Loucy (cell line): ENCODE measurements at regions not wholly inside any gene's neighbourhood (a gene's known extent, or its start where the extent isn't known, plus 50 kb on each side); places are given as distances from the start of the nearest gene placed in this dataset.

Source experiments
- H2AFZ ChIP-seq: fragments of 200-600 bp; sonication (generic); 2 replicates; pipeline ENCODE4 v1.6.0; 2016; ENCODE audit warnings: antibody characterized with exemption, mild to moderate bottlenecking, low read length, moderate library complexity
- H3F3A ChIP-seq: fragments of 200-600 bp; 2 replicates; pipeline ENCODE4 v1.6.0; 2016; ENCODE audit warnings: antibody characterized with exemption, low read depth, mild to moderate bottlenecking
- H3K27me3 ChIP-seq: fragments of 200-600 bp; sonication (generic); 2 replicates; pipeline ENCODE4 v1.6.1; 2014; ENCODE audit warnings: low read length, mild to moderate bottlenecking; ENCODE audit not compliant: insufficient read depth, poor library complexity, severe bottlenecking
- H3K36me3 ChIP-seq: fragments of 200-600 bp; sonication (generic); 2 replicates; pipeline ENCODE4 v1.6.1; 2016; ENCODE audit warnings: low read length; ENCODE audit not compliant: insufficient read depth
- H3K4me1 ChIP-seq: fragments of 200-600 bp; sonication (generic); 2 replicates; pipeline ENCODE4 v1.5.1; 2014; ENCODE audit warnings: low read length, mild to moderate bottlenecking; ENCODE audit not compliant: insufficient read depth, poor library complexity, severe bottlenecking
- H3K4me2 ChIP-seq: fragments of 200-600 bp; sonication (generic); 2 replicates; pipeline ENCODE4 v1.6.0; 2014; ENCODE audit warnings: antibody characterized with exemption, low read length, low read depth, mild to moderate bottlenecking; ENCODE audit not compliant: poor library complexity, severe bottlenecking
- H3K4me3 ChIP-seq: fragments of 200-600 bp; sonication (generic); 2 replicates; pipeline ENCODE4 v1.5.1; 2014; ENCODE audit warnings: low read length, mild to moderate bottlenecking, mixed read lengths; ENCODE audit not compliant: poor library complexity, severe bottlenecking
- H3K79me2 ChIP-seq: fragments of 200-600 bp; sonication (generic); 2 replicates; pipeline ENCODE4 v1.6.1; 2014; ENCODE audit warnings: low read length; ENCODE audit not compliant: insufficient read depth
- H3K9ac ChIP-seq: fragments of 200-600 bp; sonication (generic); 2 replicates; pipeline ENCODE4 v1.6.0; 2014; ENCODE audit warnings: mild to moderate bottlenecking, low read depth, low read length, moderate library complexity; ENCODE audit not compliant: poor library complexity, severe bottlenecking
- H3K9me2 ChIP-seq: fragments of 200-600 bp; sonication (generic); replicated peaks from 2 replicates; pipeline ENCODE4 v1.6.1; 2016; ENCODE audit warnings: low read depth, low read length, mixed read lengths
- H3K9me3 ChIP-seq: fragments of 200-600 bp; sonication (generic); 2 replicates; pipeline ENCODE4 v1.6.1; 2014; ENCODE audit warnings: mild to moderate bottlenecking, antibody characterized with exemption, low read length, low read depth; ENCODE audit not compliant: insufficient read depth
- H4K20me1 ChIP-seq: fragments of 200-600 bp; sonication (generic); 2 replicates; pipeline ENCODE4 v1.6.0; 2014; ENCODE audit warnings: antibody characterized with exemption, low read length, mild to moderate bottlenecking; ENCODE audit not compliant: insufficient read depth, poor library complexity, severe bottlenecking
- CTCF ChIP-seq: fragments of 200-600 bp; sonication (generic); conservative IDR thresholded peaks from 2 replicates; pipeline ENCODE4 v1.5.1; 2014; ENCODE audit warnings: mild to moderate bottlenecking, antibody characterized with exemption, low read length
- EZH2phosphoT487 ChIP-seq: fragments of 200-600 bp; IDR thresholded peaks from 2 replicates; pipeline ENCODE4 v1.6.1; 2018; ENCODE audit warnings: antibody characterized with exemption, mild to moderate bottlenecking, moderate library complexity, borderline replicate concordance

GRCh38 chr4:129428454-129428853 is 332.5 kb downstream of the C4orf33 start:
- Histone ChIP-seq H3K27me3 (no peaks in the 10 kb centered on the region), H3K36me3 (no peaks in the 10 kb centered on the region), H3K4me2 (no peak overlapping the region), H3K9me3 (no peaks in the 10 kb centered on the region), H3F3A (no peaks in the 10 kb centered on the region), H3K79me2 (no peaks in the 10 kb centered on the region), H3K9ac (no peak overlapping the region), H3K9me2 (no peaks in the 10 kb centered on the region), H3K4me1 (no peaks in the 10 kb centered on the region), H3K4me3 (no peak overlapping the region), H2AFZ (no peak overlapping the region), H4K20me1 (no peaks in the 10 kb centered on the region)
- TF ChIP-seq CTCF = no peak
- no peak for TF ChIP-seq EZH2phosphoT487

- Histone ChIP-seq H3K4me3 (no peak overlapping the region), H3K9me3 (no peaks in the 10 kb centered on the region), H4K20me1 (no peaks in the 10 kb centered on the region), H3K4me1 (no peaks in the 10 kb centered on the region), H3K36me3 (no peaks in the 10 kb centered on the region), H3K9me2 (no peaks in the 10 kb centered on the region), H3F3A (no peaks in the 10 kb centered on the region), H3K27me3 (no peaks in the 10 kb centered on the region), H3K4me2 (no peak overlapping the region), H3K79me2 (no peaks in the 10 kb centered on the region), H2AFZ (no peak overlapping the region), H3K9ac (no peak overlapping the region)
- TF ChIP-seq EZH2phosphoT487 (no peak), CTCF (no peak)
These were observed 333.8 kb downstream of the C4orf33 start for GRCh38 chr4:129429581-129430320.

GRCh38 chr4:129437347-129437746 is 341.4 kb downstream of the C4orf33 start:
- Histone ChIP-seq H3F3A (no peaks in the 10 kb centered on the region), H3K9me2 (no peaks in the 10 kb centered on the region), H3K27me3 (no peaks in the 10 kb centered on the region), H3K4me1 (no peaks in the 10 kb centered on the region), H3K9me3 (no peaks in the 10 kb centered on the region), H3K9ac (no peak overlapping the region), H4K20me1 (no peaks in the 10 kb centered on the region), H2AFZ (no peak overlapping the region), H3K36me3 (no peaks in the 10 kb centered on the region), H3K4me2 (no peak overlapping the region), H3K79me2 (no peaks in the 10 kb centered on the region), H3K4me3 (no peak overlapping the region)
- no peak for TF ChIP-seq CTCF
- TF ChIP-seq EZH2phosphoT487 = no peak
